Parathyroid adenoma (tissue), 2 donors: ENCODE measurements at regions not wholly inside any gene's neighbourhood (a gene's known extent, or its start where the extent isn't known, plus 50 kb on each side); places are given as distances from the start of the nearest gene placed in this dataset.

Experiments
- H2AFZ ChIP-seq: fragments of 300-600 bp; sonication (generic); one replicate; pipeline ENCODE4 v1.7.0; 2017; ENCODE audit warnings: antibody characterized with exemption, mild to moderate bottlenecking
- H3K27ac ChIP-seq: fragments of 300-600 bp; sonication (generic); one replicate; pipeline ENCODE4 v1.7.0; 2017
- H3K27me3 ChIP-seq: fragments of 300-600 bp; sonication (generic); one replicate; pipeline ENCODE4 v1.7.0; 2017; ENCODE audit warnings: low read length; ENCODE audit not compliant: control insufficient read depth, insufficient read depth
- H3K36me3 ChIP-seq: fragments of 300-600 bp; sonication (generic); one replicate; pipeline ENCODE4 v1.7.0; 2017; ENCODE audit warnings: low read length; ENCODE audit not compliant: control insufficient read depth, insufficient read depth
- H3K4me1 ChIP-seq: fragments of 300-600 bp; sonication (generic); one replicate; pipeline ENCODE4 v1.7.0; 2017; ENCODE audit warnings: control low read depth
- H3K4me2 ChIP-seq: fragments of 300-600 bp; sonication (generic); one replicate; pipeline ENCODE4 v1.7.0; 2017; ENCODE audit warnings: low read length
- H3K4me3 ChIP-seq: fragments of 300-600 bp; sonication (generic); one replicate; pipeline ENCODE4 v1.7.0; 2017; ENCODE audit warnings: low read depth, low read length
- H3K79me2 ChIP-seq: fragments of 300-600 bp; sonication (generic); one replicate; pipeline ENCODE4 v1.7.0; 2017; ENCODE audit warnings: control low read depth
- H3K9ac ChIP-seq: fragments of 300-600 bp; sonication (generic); one replicate; pipeline ENCODE4 v1.7.0; 2017; ENCODE audit warnings: mild to moderate bottlenecking
- H3K9me3 ChIP-seq: fragments of 300-600 bp; sonication (generic); one replicate; pipeline ENCODE4 v1.7.0; 2017; ENCODE audit warnings: low read length; ENCODE audit not compliant: control insufficient read depth
- CTCF ChIP-seq: fragments of 300-600 bp; sonication (generic); IDR thresholded peaks from one replicate; pipeline ENCODE4 v1.7.0; 2017; ENCODE audit warnings: antibody characterized with exemption, mild to moderate bottlenecking
- donor health status: primary hyperparathyroidism.

GRCh38 chr5:5685737-5686136 lies 263.3 kb downstream of the ICE1 start:
- Histone ChIP-seq H3K9ac (no peak overlapping the region), H3K9me3 (no peaks in the 10 kb centered on the region), H3K4me3 (no peak overlapping the region), H3K36me3 (no peaks in the 10 kb centered on the region), H2AFZ (no peak overlapping the region), H3K27ac (no peak overlapping the region), H3K4me1 (no peaks in the 10 kb centered on the region), H3K27me3 (no peaks in the 10 kb centered on the region), H3K79me2 (no peaks in the 10 kb centered on the region), H3K4me2 (no peak overlapping the region)
- TF ChIP-seq CTCF: no peak

GRCh38 chr5:5683174-5683573 lies 260.7 kb downstream of the ICE1 start:
- Histone ChIP-seq H3K9ac (no peak overlapping the region), H2AFZ (no peak overlapping the region), H3K9me3 (no peaks in the 10 kb centered on the region), H3K36me3 (no peaks in the 10 kb centered on the region), H3K4me3 (no peak overlapping the region), H3K79me2 (no peaks in the 10 kb centered on the region), H3K27me3 (no peaks in the 10 kb centered on the region), H3K27ac (no peak overlapping the region), H3K4me2 (no peak overlapping the region), H3K4me1 (no peaks in the 10 kb centered on the region)
- TF ChIP-seq CTCF: no peak

GRCh38 chr5:5678909-5679308 lies 256.4 kb downstream of the ICE1 start:
- H3K4me3 ChIP-seq: no peak overlapping the region
- no peak overlapping the region for H3K27ac ChIP-seq
- H3K4me1 ChIP-seq: no peaks in the 10 kb centered on the region
- no peak overlapping the region for H3K4me2 ChIP-seq
- no peaks in the 10 kb centered on the region for H3K27me3 ChIP-seq
- no peaks in the 10 kb centered on the region for H3K36me3 ChIP-seq
- no peaks in the 10 kb centered on the region for H3K79me2 ChIP-seq
- no peaks in the 10 kb centered on the region for H3K9me3 ChIP-seq
- H2AFZ ChIP-seq: no peak overlapping the region
- TF ChIP-seq CTCF: no peak
- H3K9ac ChIP-seq: no peak overlapping the region

- H3K4me2 ChIP-seq: no peak overlapping the region
- H3K27ac ChIP-seq: no peak overlapping the region
- H2AFZ ChIP-seq: no peak overlapping the region
- no peaks in the 10 kb centered on the region for H3K79me2 ChIP-seq
- H3K4me1 ChIP-seq: no peaks in the 10 kb centered on the region
- H3K27me3 ChIP-seq: no peaks in the 10 kb centered on the region
- no peak for TF ChIP-seq CTCF
- H3K9me3 ChIP-seq: no peaks in the 10 kb centered on the region
- no peak overlapping the region for H3K9ac ChIP-seq
- H3K4me3 ChIP-seq: no peak overlapping the region
- no peaks in the 10 kb centered on the region for H3K36me3 ChIP-seq
Measured at GRCh38 chr5:5677738-5678137, 255.3 kb downstream of the ICE1 start.

- no peak overlapping the region for H3K27ac ChIP-seq
- no peak for TF ChIP-seq CTCF
- no peaks in the 10 kb centered on the region for H3K4me1 ChIP-seq
- H3K4me2 ChIP-seq: no peak overlapping the region
- no peaks in the 10 kb centered on the region for H3K36me3 ChIP-seq
- H3K4me3 ChIP-seq: no peak overlapping the region
- no peaks in the 10 kb centered on the region for H3K79me2 ChIP-seq
- no peaks in the 10 kb centered on the region for H3K27me3 ChIP-seq
- H2AFZ ChIP-seq: no peak overlapping the region
- H3K9me3 ChIP-seq: no peaks in the 10 kb centered on the region
- H3K9ac ChIP-seq: no peak overlapping the region
Measured at GRCh38 chr5:5676218-5676617, 253.7 kb downstream of the ICE1 start.
